ENCODE measurements at regions not wholly inside any gene's neighbourhood (a gene's known extent, or its start where the extent isn't known, plus 50 kb on each side); places are given as distances from the start of the nearest gene placed in this dataset.

GRCh38 chr2:238985041-238985729 is 137.3 kb downstream of the TWIST2 start:
- DNase-seq (ENCODE audit: low read depth in 4 of 4, low spot score in 1 of 4): no peak

GRCh38 chr2:238985931-238986446 is 138.1 kb downstream of the TWIST2 start:
- DNase-seq (ENCODE audit: low read depth in 4 of 4, low spot score in 1 of 4): no peak

- DNase-seq (ENCODE audit: low read depth in 4 of 4, low spot score in 1 of 4): no peak
Measured at GRCh38 chr2:238986491-238987351, 138.8 kb downstream of the TWIST2 start.

GRCh38 chr2:238987352-238987981 is 139.6 kb downstream of the TWIST2 start:
- DNase-seq (ENCODE audit: low read depth in 4 of 4, low spot score in 1 of 4): no peak

GRCh38 chr2:238988105-238988504 is 140.2 kb downstream of the TWIST2 start:
- no peak for DNase-seq (ENCODE audit: low read depth in 4 of 4, low spot score in 1 of 4)

GRCh38 chr2:238988752-238989151 is 140.9 kb downstream of the TWIST2 start:
- no peak for DNase-seq (ENCODE audit: low read depth in 4 of 4, low spot score in 1 of 4)

- no peak for DNase-seq (ENCODE audit: low read depth in 4 of 4, low spot score in 1 of 4)
Measured at GRCh38 chr2:238989484-238989883, 141.6 kb downstream of the TWIST2 start.

GRCh38 chr2:238994432-238994831 is 146.5 kb downstream of the TWIST2 start:
- no peak for DNase-seq (ENCODE audit: low read depth in 4 of 4, low spot score in 1 of 4)

- DNase-seq (ENCODE audit: low read depth in 4 of 4, low spot score in 1 of 4): no peak
Measured at GRCh38 chr2:238994876-238995275, 147.0 kb downstream of the TWIST2 start.

GRCh38 chr2:238995634-238996033 is 147.7 kb downstream of the TWIST2 start:
- DNase-seq (ENCODE audit: low read depth in 4 of 4, low spot score in 1 of 4): no peak

GRCh38 chr2:238996331-238997136 is 148.6 kb downstream of the TWIST2 start:
- DNase-seq (ENCODE audit: low read depth in 4 of 4, low spot score in 1 of 4): no peak

GRCh38 chr2:238997137-238997390 is 149.2 kb downstream of the TWIST2 start:
- no peak for DNase-seq (ENCODE audit: low read depth in 4 of 4, low spot score in 1 of 4)

- DNase-seq (ENCODE audit: low read depth in 4 of 4, low spot score in 1 of 4): no peak
Measured at GRCh38 chr2:238997684-238998083, 149.8 kb downstream of the TWIST2 start.
